GM13976 (cell line): ENCODE measurements at regions not wholly inside any gene's neighbourhood (a gene's known extent, or its start where the extent isn't known, plus 50 kb on each side); places are given as distances from the start of the nearest gene placed in this dataset.

Experiments
- DNase-seq: peaks from one replicate; pipeline ENCODE4 v3.0.0; 2012; ENCODE audit warnings: low spot score
- in situ Hi-C: fragments of 300-500 bp; cut with MboI; formaldehyde crosslinking; loops from one replicate; pipeline ENCODE4 v1.12.0; 2022; ENCODE audit warnings: low sequenced_read_pairs, mixed read lengths, inconsistent platforms; ENCODE audit not compliant: unreplicated experiment
- TF ChIP-seq, protein P1 (sequence below): IDR thresholded peaks from 2 replicates; pipeline ENCODE4 v1.5.1; 2012; ENCODE audit warnings: borderline replicate concordance, mild to moderate bottlenecking; ENCODE audit not compliant: insufficient read depth; ENCODE audit errors: extremely low read depth, missing control alignments, control extremely low read depth

DNA sequence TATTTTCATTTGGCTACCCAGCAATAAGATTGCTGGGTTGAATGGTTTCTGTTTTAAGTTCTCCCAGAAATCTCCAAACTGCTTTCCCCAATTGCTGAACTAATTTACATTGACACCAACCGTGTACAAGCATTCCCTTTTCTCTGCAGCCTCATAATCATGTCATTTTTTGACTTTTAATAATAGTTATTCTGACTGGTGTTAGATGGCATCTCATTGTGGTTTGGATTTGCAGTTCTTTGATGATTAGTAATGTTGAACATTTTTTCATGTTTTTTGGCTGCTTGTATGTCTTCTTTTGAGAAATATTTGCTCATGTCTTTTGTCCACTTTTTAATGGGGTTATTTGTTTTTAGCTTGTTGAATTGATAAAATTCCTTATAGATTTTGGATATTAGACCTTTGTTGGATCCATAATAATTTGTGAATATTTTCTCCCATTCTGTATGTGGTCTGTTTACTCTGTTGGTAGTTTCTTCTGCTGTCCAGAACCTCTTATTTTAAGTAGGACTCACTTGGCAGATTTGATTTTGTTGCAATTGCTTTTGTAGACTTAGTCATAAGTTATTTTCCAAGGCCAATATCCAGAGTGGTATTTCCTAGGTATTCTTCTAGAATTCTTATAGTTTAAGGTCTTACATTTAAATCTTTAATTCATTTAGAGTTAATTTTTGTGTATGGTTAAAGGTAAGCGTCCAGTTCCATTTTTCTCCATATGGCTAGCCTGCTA, 793.7 kb downstream of the BRINP1 start:
- TF ChIP-seq, protein P1, sequence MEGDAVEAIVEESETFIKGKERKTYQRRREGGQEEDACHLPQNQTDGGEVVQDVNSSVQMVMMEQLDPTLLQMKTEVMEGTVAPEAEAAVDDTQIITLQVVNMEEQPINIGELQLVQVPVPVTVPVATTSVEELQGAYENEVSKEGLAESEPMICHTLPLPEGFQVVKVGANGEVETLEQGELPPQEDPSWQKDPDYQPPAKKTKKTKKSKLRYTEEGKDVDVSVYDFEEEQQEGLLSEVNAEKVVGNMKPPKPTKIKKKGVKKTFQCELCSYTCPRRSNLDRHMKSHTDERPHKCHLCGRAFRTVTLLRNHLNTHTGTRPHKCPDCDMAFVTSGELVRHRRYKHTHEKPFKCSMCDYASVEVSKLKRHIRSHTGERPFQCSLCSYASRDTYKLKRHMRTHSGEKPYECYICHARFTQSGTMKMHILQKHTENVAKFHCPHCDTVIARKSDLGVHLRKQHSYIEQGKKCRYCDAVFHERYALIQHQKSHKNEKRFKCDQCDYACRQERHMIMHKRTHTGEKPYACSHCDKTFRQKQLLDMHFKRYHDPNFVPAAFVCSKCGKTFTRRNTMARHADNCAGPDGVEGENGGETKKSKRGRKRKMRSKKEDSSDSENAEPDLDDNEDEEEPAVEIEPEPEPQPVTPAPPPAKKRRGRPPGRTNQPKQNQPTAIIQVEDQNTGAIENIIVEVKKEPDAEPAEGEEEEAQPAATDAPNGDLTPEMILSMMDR = no peak
- no peak for DNase-seq
- in situ Hi-C loops = no loop called here

GRCh38 chr9:118577121-118577520, 792.1 kb downstream of the BRINP1 start:
- in situ Hi-C loops = no loop called here
- TF ChIP-seq, protein P1 = no peak
- no peak for DNase-seq

DNA sequence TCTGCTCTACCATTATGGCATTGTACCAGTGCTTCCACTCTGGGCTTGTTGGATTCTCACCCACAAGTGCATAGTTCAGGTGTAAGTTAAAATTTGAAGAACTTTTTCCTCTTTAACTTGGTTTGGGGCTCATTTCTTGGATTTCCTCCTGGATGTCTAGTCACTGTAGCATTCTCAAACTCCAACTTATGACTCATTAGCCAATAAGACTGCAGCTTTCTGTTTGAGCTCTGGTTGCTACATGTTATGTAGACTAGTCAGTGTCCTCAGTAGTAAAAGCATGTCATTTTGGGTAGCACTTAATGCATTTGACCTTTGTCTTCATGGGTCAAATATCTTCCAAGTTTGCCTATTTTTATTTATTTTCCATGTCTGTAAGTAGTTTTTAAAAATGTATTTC, 790.8 kb downstream of the BRINP1 start:
- in situ Hi-C loops = no loop called here
- TF ChIP-seq, protein P1 = no peak
- DNase-seq = no peak

GRCh38 chr9:118583414-118583813, 785.8 kb downstream of the BRINP1 start:
- no peak for DNase-seq
- in situ Hi-C loops = no loop called here
- TF ChIP-seq, protein P1 = no peak

- in situ Hi-C loops = no loop called here
- TF ChIP-seq, protein P1 = no peak
- DNase-seq = no peak
Observed at GRCh38 chr9:118586978-118587377, 782.3 kb downstream of the BRINP1 start.

DNA sequence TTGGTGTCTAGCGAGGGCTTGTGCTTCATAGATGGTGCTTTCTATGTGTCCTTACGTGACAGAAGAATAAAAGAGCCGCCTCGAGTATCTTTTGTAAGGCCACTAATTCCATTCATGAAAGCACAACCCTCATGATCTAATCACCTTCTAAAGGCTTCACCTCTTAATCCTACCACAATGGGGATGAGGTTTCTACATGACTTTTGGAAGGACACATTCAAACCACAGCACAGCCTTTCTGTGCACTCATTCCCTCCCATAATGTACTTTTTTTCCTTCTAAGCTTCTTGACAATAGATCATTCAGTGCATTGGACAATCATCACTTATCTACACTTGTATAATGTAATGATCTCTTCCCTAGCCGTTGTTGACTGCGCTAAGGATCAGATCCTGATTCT, 774.8 kb downstream of the BRINP1 start:
- DNase-seq = no peak
- in situ Hi-C loops = loop anchor here (10.0 kb wide), 1 partner anchor 60 kb away; no protein-coding TSS in a partner anchor
- TF ChIP-seq, protein P1 = no peak
